ENCODE measurements at regions not wholly inside any gene's neighbourhood (a gene's known extent, or its start where the extent isn't known, plus 50 kb on each side); places are given as distances from the start of the nearest gene placed in this dataset.

DNA sequence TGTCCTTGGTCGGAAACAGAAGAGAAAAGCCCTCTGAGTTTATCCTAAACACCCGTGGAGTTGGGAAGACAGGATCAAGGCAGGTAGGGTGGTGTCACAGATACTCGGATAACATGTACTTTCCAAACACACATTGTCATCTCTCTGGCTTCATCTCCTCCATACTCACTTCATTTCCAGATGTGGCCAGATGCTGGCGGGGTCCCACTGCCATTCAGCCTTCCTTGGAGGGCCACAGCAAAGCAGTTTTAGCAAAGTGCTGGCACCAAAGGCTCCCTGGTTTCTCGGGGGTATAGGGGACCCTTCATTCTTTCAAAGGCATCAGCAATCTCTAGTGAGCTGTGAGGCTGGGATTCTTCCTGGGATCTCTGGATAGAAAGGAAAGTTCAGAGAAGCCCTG is 539.5 kb downstream of the TCERG1L start:
- H3K27me3 ChIP-seq (ENCODE audit: low read depth, low read length) = no peaks in the 10 kb centered on the region
- no peak overlapping the region for H3K4me2 ChIP-seq (ENCODE audit: low read length)
- no peaks in the 10 kb centered on the region for H4K20me1 ChIP-seq (ENCODE audit: insufficient read depth, low read length)
- H3K36me3 ChIP-seq (replicated peaks; ENCODE audit: low read depth, low read length) = no peaks in the 10 kb centered on the region
- no peak overlapping the region for H3K4me3 ChIP-seq (ENCODE audit: low read length)
- H3K9me3 ChIP-seq (ENCODE audit: insufficient read depth, low read length) = no peaks in the 10 kb centered on the region
- no peaks in the 10 kb centered on the region for H3K4me1 ChIP-seq (ENCODE audit: low read length)
- TF ChIP-seq, protein P1, sequence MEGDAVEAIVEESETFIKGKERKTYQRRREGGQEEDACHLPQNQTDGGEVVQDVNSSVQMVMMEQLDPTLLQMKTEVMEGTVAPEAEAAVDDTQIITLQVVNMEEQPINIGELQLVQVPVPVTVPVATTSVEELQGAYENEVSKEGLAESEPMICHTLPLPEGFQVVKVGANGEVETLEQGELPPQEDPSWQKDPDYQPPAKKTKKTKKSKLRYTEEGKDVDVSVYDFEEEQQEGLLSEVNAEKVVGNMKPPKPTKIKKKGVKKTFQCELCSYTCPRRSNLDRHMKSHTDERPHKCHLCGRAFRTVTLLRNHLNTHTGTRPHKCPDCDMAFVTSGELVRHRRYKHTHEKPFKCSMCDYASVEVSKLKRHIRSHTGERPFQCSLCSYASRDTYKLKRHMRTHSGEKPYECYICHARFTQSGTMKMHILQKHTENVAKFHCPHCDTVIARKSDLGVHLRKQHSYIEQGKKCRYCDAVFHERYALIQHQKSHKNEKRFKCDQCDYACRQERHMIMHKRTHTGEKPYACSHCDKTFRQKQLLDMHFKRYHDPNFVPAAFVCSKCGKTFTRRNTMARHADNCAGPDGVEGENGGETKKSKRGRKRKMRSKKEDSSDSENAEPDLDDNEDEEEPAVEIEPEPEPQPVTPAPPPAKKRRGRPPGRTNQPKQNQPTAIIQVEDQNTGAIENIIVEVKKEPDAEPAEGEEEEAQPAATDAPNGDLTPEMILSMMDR (IDR thresholded peaks at IDR 0.05; ENCODE audit: low read depth, low read length) = no peak
- no peak for TF ChIP-seq EZH2phosphoT487 (IDR thresholded peaks at IDR 0.05; ENCODE audit: low read depth)
- no peaks in the 10 kb centered on the region for H3K79me2 ChIP-seq (ENCODE audit: low read length)
- H2AFZ ChIP-seq (ENCODE audit: low read depth, low read length) = no peak overlapping the region
- no peak overlapping the region for H3K27ac ChIP-seq (ENCODE audit: low read length)
- H3K9ac ChIP-seq (ENCODE audit: low read length) = no peak overlapping the region

DNA sequence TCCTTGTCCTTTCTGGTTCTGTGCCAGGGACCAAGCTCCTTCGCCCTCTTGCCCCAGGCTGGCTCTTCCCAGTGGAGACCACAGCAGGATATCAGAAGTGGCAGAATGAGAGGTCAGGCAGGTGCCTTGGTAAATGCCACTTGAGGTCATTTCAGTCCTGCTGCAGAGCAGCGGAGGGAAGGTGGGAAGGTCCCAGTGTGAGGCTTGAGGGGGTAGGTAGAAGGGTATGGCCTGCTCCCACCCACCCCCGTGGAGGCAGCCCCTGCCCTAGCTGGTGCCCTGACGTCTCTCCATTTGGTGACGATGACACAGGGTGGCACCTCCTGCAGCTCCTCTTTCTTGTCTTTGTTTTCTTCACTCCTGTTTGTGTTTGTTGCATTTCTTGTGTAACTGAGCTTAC is 538.8 kb downstream of the TCERG1L start:
- no peak overlapping the region for H3K4me2 ChIP-seq (ENCODE audit: low read length)
- no peaks in the 10 kb centered on the region for H3K4me1 ChIP-seq (ENCODE audit: low read length)
- H3K79me2 ChIP-seq (ENCODE audit: low read length) = no peaks in the 10 kb centered on the region
- H2AFZ ChIP-seq (ENCODE audit: low read depth, low read length) = no peak overlapping the region
- H3K36me3 ChIP-seq (replicated peaks; ENCODE audit: low read depth, low read length) = no peaks in the 10 kb centered on the region
- no peak overlapping the region for H3K4me3 ChIP-seq (ENCODE audit: low read length)
- no peak for TF ChIP-seq EZH2phosphoT487 (IDR thresholded peaks at IDR 0.05; ENCODE audit: low read depth)
- TF ChIP-seq, protein P1 (IDR thresholded peaks at IDR 0.05; ENCODE audit: low read depth, low read length) = no peak
- no peaks in the 10 kb centered on the region for H3K27me3 ChIP-seq (ENCODE audit: low read depth, low read length)
- no peak overlapping the region for H3K9ac ChIP-seq (ENCODE audit: low read length)
- no peak overlapping the region for H3K27ac ChIP-seq (ENCODE audit: low read length)
- no peaks in the 10 kb centered on the region for H4K20me1 ChIP-seq (ENCODE audit: insufficient read depth, low read length)
- H3K9me3 ChIP-seq (ENCODE audit: insufficient read depth, low read length) = no peaks in the 10 kb centered on the region

- H3K4me2 ChIP-seq (ENCODE audit: low read length) = no peak overlapping the region
- H2AFZ ChIP-seq (ENCODE audit: low read depth, low read length) = no peak overlapping the region
- H3K36me3 ChIP-seq (replicated peaks; ENCODE audit: low read depth, low read length) = no peaks in the 10 kb centered on the region
- H3K27me3 ChIP-seq (ENCODE audit: low read depth, low read length) = no peaks in the 10 kb centered on the region
- H3K27ac ChIP-seq (ENCODE audit: low read length) = no peak overlapping the region
- H3K79me2 ChIP-seq (ENCODE audit: low read length) = no peaks in the 10 kb centered on the region
- H3K9ac ChIP-seq (ENCODE audit: low read length) = no peak overlapping the region
- H3K9me3 ChIP-seq (ENCODE audit: insufficient read depth, low read length) = no peaks in the 10 kb centered on the region
- H3K4me3 ChIP-seq (ENCODE audit: low read length) = no peak overlapping the region
- no peaks in the 10 kb centered on the region for H4K20me1 ChIP-seq (ENCODE audit: insufficient read depth, low read length)
- no peaks in the 10 kb centered on the region for H3K4me1 ChIP-seq (ENCODE audit: low read length)
- no peak for TF ChIP-seq EZH2phosphoT487 (IDR thresholded peaks at IDR 0.05; ENCODE audit: low read depth)
- TF ChIP-seq, protein P1 (IDR thresholded peaks at IDR 0.05; ENCODE audit: low read depth, low read length) = no peak
These were observed 537.6 kb downstream of the TCERG1L start for GRCh38 chr10:130773941-130774340.

- Histone ChIP-seq H3K36me3 (replicated peaks; ENCODE audit: low read depth, low read length) (no peaks in the 10 kb centered on the region), H3K27ac (ENCODE audit: low read length) (no peak overlapping the region), H3K79me2 (ENCODE audit: low read length) (no peaks in the 10 kb centered on the region), H4K20me1 (ENCODE audit: insufficient read depth, low read length) (no peaks in the 10 kb centered on the region), H3K9ac (ENCODE audit: low read length) (no peak overlapping the region), H3K9me3 (ENCODE audit: insufficient read depth, low read length) (no peaks in the 10 kb centered on the region), H3K27me3 (ENCODE audit: low read depth, low read length) (no peaks in the 10 kb centered on the region), H3K4me1 (ENCODE audit: low read length) (no peaks in the 10 kb centered on the region), H3K4me3 (ENCODE audit: low read length) (no peak overlapping the region), H2AFZ (ENCODE audit: low read depth, low read length) (no peak overlapping the region), H3K4me2 (ENCODE audit: low read length) (no peak overlapping the region)
- TF ChIP-seq EZH2phosphoT487 (IDR thresholded peaks at IDR 0.05; ENCODE audit: low read depth) = no peak
- TF ChIP-seq, protein P1 (IDR thresholded peaks at IDR 0.05; ENCODE audit: low read depth, low read length) = no peak
These were observed 536.6 kb downstream of the TCERG1L start for GRCh38 chr10:130774871-130775270.

All from OCI-LY3 (cell line).